GM12865 (cell line): ENCODE measurements at regions not wholly inside any gene's neighbourhood (a gene's known extent, or its start where the extent isn't known, plus 50 kb on each side); places are given as distances from the start of the nearest gene placed in this dataset.

Experiments
- DNase-seq: peaks from one replicate; pipeline ENCODE4 v3.0.0; 2010; ENCODE audit warnings: low read depth
- H3K4me3 ChIP-seq: 2 replicates; pipeline ENCODE4 v1.5.1; 2011; ENCODE audit warnings: mild to moderate bottlenecking, low read depth, low read length, control low read depth
- CTCF ChIP-seq: IDR thresholded peaks from 2 replicates; pipeline ENCODE4 v1.5.1; 2011; ENCODE audit warnings: low read length, control low read depth, low read depth, inconsistent platforms; ENCODE audit not compliant: insufficient read depth; ENCODE audit errors: missing control alignments

GRCh38 chr11:28447226-28447625 is 339.0 kb downstream of the METTL15 start:
- H3K4me3 ChIP-seq, result no peak overlapping the region
- no peak for TF ChIP-seq CTCF
- DNase-seq, result no peak

- DNase-seq, result no peak
- H3K4me3 ChIP-seq, result no peak overlapping the region
- no peak for TF ChIP-seq CTCF
Measured at GRCh38 chr11:28442131-28442530, 333.9 kb downstream of the METTL15 start.

GRCh38 chr11:28439403-28439802 is 331.2 kb downstream of the METTL15 start:
- no peak overlapping the region for H3K4me3 ChIP-seq
- TF ChIP-seq CTCF, result no peak
- no peak for DNase-seq

- no peak for TF ChIP-seq CTCF
- no peak overlapping the region for H3K4me3 ChIP-seq
- DNase-seq, result no peak
Measured at GRCh38 chr11:28420099-28420498, 311.9 kb downstream of the METTL15 start.

GRCh38 chr11:28417601-28418323 is 309.6 kb downstream of the METTL15 start:
- no peak overlapping the region for H3K4me3 ChIP-seq
- no peak for DNase-seq
- no peak for TF ChIP-seq CTCF

GRCh38 chr11:28412029-28412428 is 303.8 kb downstream of the METTL15 start:
- TF ChIP-seq CTCF, result no peak
- H3K4me3 ChIP-seq, result no peak overlapping the region
- DNase-seq, result no peak

GRCh38 chr11:28401446-28401845 is 293.3 kb downstream of the METTL15 start:
- H3K4me3 ChIP-seq, result no peak overlapping the region
- no peak for DNase-seq
- no peak for TF ChIP-seq CTCF
